ENCODE measurements at regions not wholly inside any gene's neighbourhood (a gene's known extent, or its start where the extent isn't known, plus 50 kb on each side); places are given as distances from the start of the nearest gene placed in this dataset.
"Not testable (repeated sequence)": the region's sequence is repeated elsewhere in the genome, so short reads cannot be mapped to it uniquely, and the experiment has no call there.

DNA sequence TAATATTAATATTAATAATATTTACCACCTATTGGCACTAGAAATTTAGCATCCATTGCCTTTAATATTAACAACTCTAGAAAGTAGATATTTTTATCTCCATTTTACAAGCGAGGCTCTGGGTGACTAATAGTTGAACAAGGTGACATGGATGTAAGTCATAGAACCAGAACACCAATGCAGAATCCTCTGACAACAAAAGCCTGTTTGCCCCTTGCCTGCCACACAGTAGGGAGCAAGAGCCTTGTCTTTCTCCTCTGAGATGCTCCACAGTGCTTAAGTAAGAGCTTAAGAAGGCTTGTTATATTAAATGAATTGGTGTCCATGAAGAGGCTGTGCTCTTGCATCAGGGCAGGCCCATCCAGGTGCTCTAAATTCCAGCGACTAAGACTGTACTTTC is 51.2 kb upstream of the LBX1 start:
- H3K27ac ChIP-seq: no peak overlapping the region
- Mint-ChIP-seq H3K36me3 (no peaks in the 10 kb centered on the region), H3K27me3 (ENCODE audit: insufficient read depth, low read depth) (peaks cover 65% of the 10 kb centered on the region), H3K4me1 (peaks cover 55% of the 10 kb centered on the region), H3K9me3 (no peaks in the 10 kb centered on the region), H3K27ac (no peak overlapping the region), H3K4me3 (no peak overlapping the region)
- H4K20me1 ChIP-seq (ENCODE audit: low read depth): peaks cover 52% of the 10 kb centered on the region
- H3K4me3 ChIP-seq: no peak overlapping the region
- peaks cover 28% of the 10 kb centered on the region for H3F3A ChIP-seq (ENCODE audit: low read depth)
- H3K4me1 ChIP-seq: peaks cover 35% of the 10 kb centered on the region
- no peaks in the 10 kb centered on the region for H3K79me2 ChIP-seq (ENCODE audit: low read depth)
- H3K9me3 ChIP-seq (ENCODE audit: low read depth): no peaks in the 10 kb centered on the region
- peaks cover 100% of the 10 kb centered on the region for H3K27me3 ChIP-seq
- H3K4me2 ChIP-seq: no peak overlapping the region
- no peak for TF ChIP-seq CTCF (IDR thresholded peaks at IDR 0.05)
- peak; percentile 89 for TF ChIP-seq EZH2phosphoT487 (IDR thresholded peaks at IDR 0.05)
- DNase-seq (ENCODE audit: low spot score): peak; percentile 51
- no peaks in the 10 kb centered on the region for H3K36me3 ChIP-seq
- H2AFZ ChIP-seq (replicated peaks): no peak overlapping the region
- H3K9ac ChIP-seq: no peak overlapping the region

DNA sequence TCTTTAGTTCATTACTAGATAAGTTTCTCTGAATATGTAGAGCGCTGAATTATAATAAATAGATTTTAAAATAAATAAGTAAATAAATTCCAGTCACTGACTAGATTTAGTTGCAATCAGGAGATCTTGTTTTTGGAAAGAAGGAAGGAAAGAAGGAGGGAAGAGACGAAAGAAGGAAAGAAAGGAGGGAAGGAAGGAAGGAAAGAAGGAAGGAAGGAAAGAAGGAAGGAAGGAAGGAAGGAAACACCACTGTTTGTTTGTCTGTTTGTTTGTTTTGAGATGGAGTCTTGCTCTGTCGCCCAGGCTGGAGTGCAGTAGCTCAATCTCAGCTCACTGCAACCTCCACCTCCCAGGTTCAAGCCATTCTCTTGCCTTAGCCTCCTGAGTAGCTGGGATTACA is 51.7 kb upstream of the LBX1 start:
- H3K9me3 ChIP-seq (ENCODE audit: low read depth); H3K79me2 ChIP-seq (ENCODE audit: low read depth); H3K4me2 ChIP-seq; H3K9me3 Mint-ChIP-seq; H3K27ac ChIP-seq; H3K36me3 ChIP-seq; H3K36me3 Mint-ChIP-seq; DNase-seq (ENCODE audit: low spot score); H3K4me3 ChIP-seq; H2AFZ ChIP-seq (replicated peaks); H3K9ac ChIP-seq; H3K27ac Mint-ChIP-seq: not testable (repeated sequence)
- Histone ChIP-seq H3K4me1 (peaks cover 39% of the 10 kb centered on the region), H3K27me3 (peaks cover 100% of the 10 kb centered on the region), H3F3A (ENCODE audit: low read depth) (peaks cover 28% of the 10 kb centered on the region), H4K20me1 (ENCODE audit: low read depth) (peaks cover 53% of the 10 kb centered on the region)
- Mint-ChIP-seq H3K4me1 (peaks cover 55% of the 10 kb centered on the region), H3K27me3 (ENCODE audit: insufficient read depth, low read depth) (peaks cover 64% of the 10 kb centered on the region), H3K4me3 (peak overlapping the region; percentile 2)

DNA sequence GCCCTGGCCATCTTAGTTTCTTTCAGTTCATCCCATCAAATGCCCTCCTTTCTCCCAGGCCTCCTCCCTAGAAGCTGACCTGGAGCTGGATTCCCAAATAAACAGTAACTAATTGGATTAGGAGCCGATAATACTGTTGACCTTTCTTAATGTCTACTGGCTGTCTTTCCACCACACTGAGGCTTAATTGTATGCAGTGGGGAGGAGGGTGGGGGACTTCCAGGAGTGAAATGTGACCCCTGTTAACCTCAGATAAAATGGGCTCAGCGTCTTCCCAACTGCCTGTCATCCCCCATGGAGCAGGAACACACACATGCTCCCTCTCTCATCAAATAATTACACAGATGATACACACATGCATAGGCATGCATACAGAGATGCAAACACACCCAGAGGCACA is 53.7 kb upstream of the LBX1 start:
- Histone ChIP-seq H4K20me1 (ENCODE audit: low read depth) (peaks cover 62% of the 10 kb centered on the region), H3K79me2 (ENCODE audit: low read depth) (no peaks in the 10 kb centered on the region), H3K9ac (no peak overlapping the region), H2AFZ (replicated peaks) (no peak overlapping the region), H3K36me3 (no peaks in the 10 kb centered on the region), H3K4me3 (no peak overlapping the region), H3K27me3 (peaks cover 100% of the 10 kb centered on the region), H3F3A (ENCODE audit: low read depth) (peaks cover 43% of the 10 kb centered on the region), H3K9me3 (ENCODE audit: low read depth) (no peaks in the 10 kb centered on the region), H3K27ac (no peak overlapping the region), H3K4me1 (peaks cover 50% of the 10 kb centered on the region), H3K4me2 (peak overlapping the region; percentile 87)
- Mint-ChIP-seq H3K4me1 (peaks cover 58% of the 10 kb centered on the region), H3K9me3 (no peaks in the 10 kb centered on the region), H3K4me3 (peak overlapping the region; percentile 37), H3K27me3 (ENCODE audit: insufficient read depth, low read depth) (peaks cover 65% of the 10 kb centered on the region), H3K36me3 (no peaks in the 10 kb centered on the region), H3K27ac (no peak overlapping the region)
- no peak for TF ChIP-seq CTCF (IDR thresholded peaks at IDR 0.05)
- peak; percentile 96 for TF ChIP-seq EZH2phosphoT487 (IDR thresholded peaks at IDR 0.05)
- peak; percentile 88 for DNase-seq (ENCODE audit: low spot score)

DNA sequence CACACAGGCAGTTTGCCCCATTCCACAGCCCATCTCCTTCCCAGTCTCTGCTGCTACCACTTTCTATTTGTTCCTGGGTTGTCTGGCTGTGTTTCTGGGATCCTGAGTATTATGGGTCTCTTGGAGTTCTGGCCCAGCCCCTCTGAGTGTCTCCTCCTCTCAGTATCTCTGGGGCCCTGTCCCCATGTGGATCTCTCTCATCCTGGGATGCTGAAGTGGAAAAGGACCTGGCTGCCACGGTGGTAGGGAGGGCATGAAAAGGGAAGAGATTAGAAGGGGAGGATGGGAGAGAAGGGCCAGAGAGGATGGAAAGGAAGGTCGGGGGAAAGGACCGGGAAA is 54.5 kb upstream of the LBX1 start:
- Histone ChIP-seq H3K27me3 (peaks cover 100% of the 10 kb centered on the region), H3K4me3 (peak overlapping the region; percentile 47), H3K9ac (no peak overlapping the region), H2AFZ (replicated peaks) (no peak overlapping the region), H3F3A (ENCODE audit: low read depth) (peaks cover 43% of the 10 kb centered on the region), H3K79me2 (ENCODE audit: low read depth) (no peaks in the 10 kb centered on the region), H3K4me2 (peak overlapping the region; percentile 87), H3K36me3 (no peaks in the 10 kb centered on the region), H4K20me1 (ENCODE audit: low read depth) (peaks cover 67% of the 10 kb centered on the region), H3K9me3 (ENCODE audit: low read depth) (no peaks in the 10 kb centered on the region), H3K4me1 (peaks cover 56% of the 10 kb centered on the region), H3K27ac (no peak overlapping the region)
- H3K27me3 Mint-ChIP-seq (ENCODE audit: insufficient read depth, low read depth): peaks cover 68% of the 10 kb centered on the region
- TF ChIP-seq CTCF (IDR thresholded peaks at IDR 0.05): no peak
- TF ChIP-seq EZH2 (IDR thresholded peaks at IDR 0.05): no peak
- no peak for TF ChIP-seq EZH2phosphoT487 (IDR thresholded peaks at IDR 0.05)
- H3K4me1 Mint-ChIP-seq: peaks cover 60% of the 10 kb centered on the region
- H3K9me3 Mint-ChIP-seq: no peaks in the 10 kb centered on the region
- no peak for DNase-seq (ENCODE audit: low spot score)
- peak overlapping the region; percentile 64 for H3K4me3 Mint-ChIP-seq
- H3K36me3 Mint-ChIP-seq: no peaks in the 10 kb centered on the region
- H3K27ac Mint-ChIP-seq: no peak overlapping the region

All from neural progenitor cell (in vitro differentiated cells).